Upper lobe of left lung (tissue), 4 donors: ENCODE measurements at regions not wholly inside any gene's neighbourhood (a gene's known extent, or its start where the extent isn't known, plus 50 kb on each side); places are given as distances from the start of the nearest gene placed in this dataset.

Experiments
- CTCF ChIP-seq, 6 experiments: fragments of 450-650 bp in 4 of 6; fragments of 200-600 bp in 2 of 6; sonication (generic) in 2 of 6; IDR thresholded peaks; one replicate each; pipeline ENCODE4 v1.5.1; 2016 to 2019; ENCODE audit warnings: antibody characterized with exemption in 6 of 6
- EP300 ChIP-seq, 4 donors: sonication (generic); formaldehyde crosslinking; IDR thresholded peaks; one replicate each; pipeline ENCODE4 v1.5.1; 2017; ENCODE audit warnings: antibody characterized with exemption in 4 of 4, control low read depth in 2 of 4
- POLR2A ChIP-seq, 4 donors: fragments of 450-650 bp; IDR thresholded peaks; one replicate each; pipeline ENCODE4 v1.5.1; 2016 to 2017; ENCODE audit warnings: antibody characterized with exemption in 4 of 4, mild to moderate bottlenecking in 2 of 4
- POLR2AphosphoS5 ChIP-seq, 2 donors: sonication (generic); formaldehyde crosslinking; IDR thresholded peaks; one replicate each; pipeline ENCODE4 v1.5.1; 2017; ENCODE audit warnings: antibody characterized with exemption in 2 of 2

DNA sequence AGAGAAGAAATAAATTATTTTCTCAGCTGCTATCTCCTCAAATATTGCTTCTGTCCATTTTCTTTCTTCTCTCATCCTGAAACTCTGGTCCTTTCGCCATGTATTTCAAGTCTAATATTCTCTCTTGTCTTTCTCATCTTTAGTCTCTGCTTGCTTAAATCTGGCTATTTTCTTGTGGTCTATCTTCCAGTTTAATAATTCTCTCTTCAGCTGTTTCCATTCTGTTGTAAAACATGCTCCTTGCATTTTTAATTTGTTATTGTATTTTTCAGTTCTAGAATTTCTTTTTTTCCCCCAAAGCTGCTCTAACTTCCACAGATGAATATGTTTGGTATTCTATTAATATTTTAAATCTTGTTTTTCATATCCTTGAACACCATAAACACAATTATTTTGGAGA is 70.1 kb upstream of the TMPRSS2 start:
- TF ChIP-seq POLR2AphosphoS5 (IDR thresholded peaks at IDR 0.05) (no peak), POLR2A (IDR thresholded peaks at IDR 0.05) (no peak), CTCF (IDR thresholded peaks at IDR 0.05) (no peak), EP300 (IDR thresholded peaks at IDR 0.05) (no peak)
